Embryonic facial prominence (tissue), 1 donor: ENCODE measurements at regions not wholly inside any gene's neighbourhood (a gene's known extent, or its start where the extent isn't known, plus 50 kb on each side); places are given as distances from the start of the nearest gene placed in this dataset.

Experiments
- DNase-seq: peaks from one replicate; pipeline ENCODE4 v3.0.0-alpha.2; 2016; ENCODE audit errors: extremely low spot score

DNA sequence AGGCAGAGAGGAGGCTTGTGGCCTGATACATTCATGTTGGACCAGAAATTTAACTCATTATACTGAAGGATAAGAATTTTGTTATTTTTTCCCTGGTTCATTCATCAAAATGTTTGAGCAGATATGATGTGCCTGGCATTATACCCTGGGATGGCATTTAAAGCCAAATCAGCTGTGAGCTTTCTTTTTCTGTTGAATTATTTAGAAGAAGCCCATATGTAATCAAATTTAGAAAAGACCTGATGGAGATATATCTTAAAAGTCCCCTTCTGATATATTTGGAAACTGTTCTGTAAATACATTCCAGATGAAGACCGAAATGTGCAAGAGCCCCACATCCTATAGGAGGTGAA, 743.1 kb upstream of the HS6ST1 start:
- no peak for DNase-seq

DNA sequence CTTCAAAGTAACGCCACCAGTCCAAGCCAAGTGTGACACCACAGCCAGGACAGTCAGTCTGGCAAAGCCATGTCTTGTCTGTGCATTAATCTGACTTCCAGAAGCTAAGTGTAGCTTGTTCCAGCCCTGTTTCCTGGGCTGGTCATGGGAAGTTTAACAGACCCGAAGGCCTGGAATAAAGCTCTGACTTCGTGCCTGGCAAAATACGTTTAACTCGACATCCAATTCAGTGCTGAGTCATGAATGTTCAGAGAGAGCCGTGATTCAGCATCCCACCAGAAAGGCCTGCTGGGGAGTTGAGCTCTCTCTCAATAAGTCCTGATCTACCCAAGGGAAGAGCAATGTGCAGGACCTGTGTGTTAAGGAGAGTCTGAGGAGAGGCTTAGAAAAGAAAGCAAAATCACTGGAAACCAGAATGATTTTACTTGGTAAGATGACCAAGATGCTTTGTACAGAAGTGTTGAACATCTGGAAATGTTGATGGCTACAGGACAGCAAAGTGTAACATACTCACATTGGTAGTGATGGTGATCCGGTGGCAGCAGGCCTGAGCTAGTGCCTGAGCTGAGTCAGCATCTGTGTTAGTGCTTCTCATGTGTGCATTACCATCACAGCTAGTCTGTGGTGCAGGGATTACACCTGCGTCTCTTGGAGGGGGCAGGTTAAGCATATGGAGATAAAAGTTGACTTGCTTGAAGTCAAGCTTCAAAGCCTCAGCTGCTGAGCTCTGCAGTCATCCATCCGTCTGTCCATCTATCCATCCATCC, 743.7 kb upstream of the HS6ST1 start:
- no peak for DNase-seq

DNA sequence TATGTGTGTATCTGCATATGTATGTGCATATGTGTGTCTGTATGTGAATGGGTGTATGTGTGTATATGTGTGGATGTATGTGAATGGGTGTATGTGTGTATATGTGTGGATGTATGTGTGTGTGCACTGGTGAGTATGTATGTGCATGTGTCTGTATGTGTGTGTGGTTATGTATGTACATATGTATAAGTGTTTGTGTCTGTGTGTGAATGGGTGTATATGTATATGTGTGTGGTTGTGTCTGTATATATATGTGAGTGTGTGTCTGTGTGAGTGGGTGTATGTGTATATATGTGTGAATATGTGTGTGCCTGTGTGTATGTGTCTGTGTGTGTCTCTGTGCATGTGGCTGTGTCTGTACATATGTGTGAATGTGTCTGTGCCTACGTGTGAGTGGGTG, 748.4 kb upstream of the HS6ST1 start:
- no peak for DNase-seq

DNA sequence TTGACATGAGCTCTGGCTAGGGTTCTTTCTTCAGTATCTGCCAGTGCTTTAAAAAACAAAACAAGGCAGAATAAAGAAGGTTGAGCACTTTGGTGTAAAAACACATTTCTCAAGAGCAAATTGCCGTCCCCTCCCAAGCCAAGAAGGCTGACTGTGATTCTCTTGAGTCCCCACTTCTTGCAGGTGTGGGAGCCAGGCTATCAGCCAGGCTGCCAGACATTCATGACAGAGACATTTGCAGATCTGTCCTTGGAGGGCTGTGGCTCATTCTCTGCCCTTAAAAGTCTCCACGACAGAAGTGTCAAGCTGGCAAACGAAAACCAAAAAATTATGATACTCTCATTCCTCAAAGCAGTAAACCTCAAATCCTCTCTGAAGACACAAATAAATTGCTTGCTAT, 749.3 kb upstream of the HS6ST1 start:
- no peak for DNase-seq

DNA sequence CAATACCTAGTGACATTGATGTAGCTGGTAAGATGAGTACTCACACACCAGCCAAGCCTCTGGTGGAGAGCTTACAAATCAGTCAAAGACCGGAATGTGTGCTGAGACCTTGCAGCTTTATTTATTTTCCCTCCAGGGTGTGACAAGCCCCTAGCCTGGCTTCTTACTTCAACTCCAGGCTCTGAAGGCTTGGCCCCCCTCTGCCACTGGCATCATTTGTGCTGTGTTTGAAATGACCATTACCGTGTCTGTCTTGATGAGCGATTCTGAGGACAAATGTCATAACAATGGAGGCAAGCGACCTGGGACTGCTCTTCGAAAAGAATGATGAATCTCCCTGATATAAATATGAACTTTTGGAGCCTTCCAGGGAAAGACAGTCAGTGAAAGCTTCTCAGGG, 749.9 kb upstream of the HS6ST1 start:
- DNase-seq, result no peak

DNA sequence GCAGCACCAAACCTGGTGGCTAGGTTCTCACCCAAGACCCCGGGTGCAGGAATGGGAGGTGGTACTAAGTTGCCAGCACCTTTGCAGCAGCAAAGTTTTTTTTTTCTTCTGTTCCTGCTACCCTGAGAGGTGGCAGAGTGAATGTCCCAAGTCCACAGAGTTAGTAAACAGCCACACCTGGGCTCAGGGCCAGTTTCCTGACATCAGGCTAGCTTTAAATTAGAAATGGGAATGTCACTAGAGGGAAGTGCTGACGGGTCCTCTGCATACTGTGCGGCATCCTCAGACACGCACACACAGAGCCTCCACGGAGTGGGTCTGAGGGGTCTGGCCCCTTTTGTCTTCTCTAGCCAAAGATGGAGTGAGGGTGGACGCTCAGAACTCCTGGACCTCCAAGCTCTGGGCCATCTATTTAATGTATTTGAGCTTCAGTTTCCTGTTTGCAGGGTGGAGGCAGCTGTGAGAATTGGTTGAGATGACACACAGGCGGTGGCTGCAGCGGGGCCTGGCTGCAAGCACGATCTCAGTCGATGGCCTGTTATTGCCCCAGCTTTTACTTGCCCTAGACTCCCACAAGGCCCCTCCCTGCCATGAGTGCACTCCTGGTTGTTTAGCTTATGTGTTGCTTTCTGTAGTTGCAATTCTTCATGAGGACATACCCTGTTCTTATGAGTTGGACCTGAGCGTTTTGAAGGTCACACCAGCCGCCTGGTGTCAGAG, 751.4 kb upstream of the HS6ST1 start:
- no peak for DNase-seq

DNA sequence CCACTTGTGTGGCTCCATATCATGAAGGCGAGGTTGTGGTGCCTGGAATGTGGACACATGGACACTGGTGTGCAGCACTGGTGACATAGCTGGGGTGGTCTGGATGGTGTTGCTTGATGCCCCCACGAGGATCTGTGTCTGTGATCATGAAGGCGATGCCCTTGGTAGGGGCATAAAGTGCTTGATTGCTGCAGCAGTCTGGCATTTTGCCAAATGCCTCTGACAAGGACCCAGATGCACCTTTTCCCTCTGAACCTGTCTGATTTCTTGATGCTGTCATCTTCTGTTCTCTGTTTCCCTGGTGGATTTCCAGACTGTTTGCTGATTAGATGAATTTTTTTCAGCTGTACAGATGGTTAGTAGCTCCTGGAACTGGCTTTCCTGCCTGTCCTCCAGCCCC, 752.0 kb upstream of the HS6ST1 start:
- DNase-seq, result no peak

DNA sequence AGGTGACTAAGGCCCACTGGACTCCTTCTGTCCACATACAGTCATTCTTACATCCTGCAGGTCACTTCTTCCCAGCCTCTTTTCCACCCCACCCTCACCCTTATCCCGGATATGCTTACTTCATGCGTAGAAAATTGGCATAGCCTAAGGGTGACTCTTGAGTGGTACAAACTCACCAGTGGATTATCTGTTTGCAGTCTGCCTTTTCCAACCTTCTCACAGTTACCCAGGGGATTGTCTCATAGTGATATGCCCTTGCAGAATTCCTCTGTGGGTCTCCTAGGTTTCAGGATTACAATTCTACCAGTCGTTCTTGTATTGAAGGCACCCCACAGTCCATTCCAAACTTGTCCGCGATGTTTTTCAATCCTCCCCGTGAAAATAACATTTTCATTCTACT, 752.9 kb upstream of the HS6ST1 start:
- no peak for DNase-seq

DNA sequence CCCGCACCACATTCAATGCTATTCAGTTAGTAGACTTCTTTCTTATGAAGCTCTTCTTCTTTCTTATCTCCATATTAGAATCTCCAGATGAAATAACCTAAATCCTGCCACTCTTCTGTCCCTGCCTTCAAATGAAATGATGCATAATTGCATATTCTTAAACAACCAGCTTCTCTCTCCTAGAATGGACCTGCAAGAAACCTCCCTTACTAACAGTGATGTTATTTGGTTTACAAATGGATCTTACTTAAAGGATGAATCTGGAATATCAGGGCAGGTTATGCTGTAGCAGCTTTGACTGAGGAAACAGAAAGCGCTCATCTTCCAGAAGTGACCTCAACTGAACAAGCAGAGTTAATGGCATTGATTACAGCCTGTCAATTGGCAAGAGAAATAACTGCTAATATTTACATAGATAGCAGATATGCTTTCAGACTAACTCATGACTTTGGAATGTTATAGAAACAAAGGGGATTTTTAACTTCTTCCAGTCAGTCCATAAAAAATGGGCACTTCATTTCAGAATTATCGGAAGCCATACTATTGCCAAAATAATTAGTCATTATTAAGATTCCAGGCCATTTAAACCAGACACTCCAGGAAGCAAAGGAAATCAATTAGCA, 755.7 kb upstream of the HS6ST1 start:
- DNase-seq, result no peak

DNA sequence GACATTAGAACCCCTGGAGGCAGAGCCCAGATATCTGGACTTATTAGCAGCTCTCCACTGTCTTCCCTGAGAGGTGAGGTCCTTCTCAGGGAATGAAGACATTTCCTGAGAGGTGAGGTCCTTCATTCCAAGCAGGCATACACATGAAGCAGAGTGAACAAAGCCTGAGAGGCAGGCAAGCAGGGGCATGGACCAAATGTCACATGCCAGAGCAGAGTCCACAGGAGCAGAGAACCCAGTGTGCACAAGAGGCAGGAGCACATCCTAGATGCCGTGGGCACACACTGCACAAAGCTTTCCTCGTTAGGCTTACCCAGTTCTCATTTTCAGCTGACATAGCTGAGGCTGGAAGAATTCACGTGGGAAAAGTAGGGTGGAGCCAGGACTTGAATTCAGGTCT, 759.9 kb upstream of the HS6ST1 start:
- DNase-seq, result no peak

DNA sequence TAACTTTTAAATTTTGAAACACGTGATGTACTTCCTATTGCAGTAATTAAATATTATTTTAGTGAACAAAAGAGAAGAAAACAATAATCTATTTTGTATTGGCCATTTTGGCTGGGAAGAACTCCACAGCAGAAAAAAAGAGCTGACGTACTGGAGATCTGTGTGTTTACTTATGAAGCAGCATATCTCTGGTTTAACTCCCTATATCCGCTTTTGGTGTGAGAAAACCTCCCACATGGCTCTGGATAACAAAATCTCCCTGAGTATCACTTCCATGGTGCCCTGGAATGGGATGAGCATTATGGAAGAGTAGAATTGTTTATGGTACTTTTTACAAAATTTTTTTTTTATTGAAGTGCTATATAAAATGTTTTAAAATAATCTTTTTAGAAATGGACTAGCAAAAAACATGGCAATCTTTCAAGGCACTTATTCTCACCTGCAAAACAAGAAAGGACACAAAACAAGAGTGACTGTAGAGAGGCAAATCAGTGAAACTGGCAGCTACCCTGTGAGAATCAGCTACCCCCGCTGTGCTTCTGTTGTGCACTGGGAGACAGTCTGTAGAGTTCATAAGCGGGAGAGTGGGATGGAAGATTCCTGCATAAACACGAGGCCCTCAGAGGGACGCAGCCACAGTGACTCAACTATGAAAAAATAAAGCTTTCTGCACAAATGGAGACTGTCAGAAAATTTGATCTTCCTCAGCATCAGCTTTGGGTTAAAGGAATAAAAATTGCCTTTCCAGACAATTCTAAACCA, 762.2 kb upstream of the HS6ST1 start:
- no peak for DNase-seq

DNA sequence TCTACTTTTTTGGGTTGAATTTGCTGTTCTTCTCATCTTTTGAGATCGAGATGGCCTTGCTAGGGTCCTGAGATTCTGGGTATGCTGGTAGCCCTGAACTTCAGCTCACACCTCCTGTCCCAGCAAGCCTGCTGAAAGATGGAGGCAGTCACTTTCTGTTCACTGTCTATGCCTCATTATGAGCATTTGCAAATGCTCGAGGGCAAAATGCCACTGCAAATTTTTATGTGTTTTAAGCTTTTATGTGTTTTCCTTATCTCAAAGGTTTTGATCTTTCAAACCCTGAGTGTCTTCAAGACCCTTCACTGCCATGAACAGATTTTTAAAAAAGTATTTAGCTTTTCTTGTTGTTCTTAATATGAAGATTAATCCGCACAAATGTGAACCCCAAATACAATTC, 766.7 kb upstream of the HS6ST1 start:
- no peak for DNase-seq

DNA sequence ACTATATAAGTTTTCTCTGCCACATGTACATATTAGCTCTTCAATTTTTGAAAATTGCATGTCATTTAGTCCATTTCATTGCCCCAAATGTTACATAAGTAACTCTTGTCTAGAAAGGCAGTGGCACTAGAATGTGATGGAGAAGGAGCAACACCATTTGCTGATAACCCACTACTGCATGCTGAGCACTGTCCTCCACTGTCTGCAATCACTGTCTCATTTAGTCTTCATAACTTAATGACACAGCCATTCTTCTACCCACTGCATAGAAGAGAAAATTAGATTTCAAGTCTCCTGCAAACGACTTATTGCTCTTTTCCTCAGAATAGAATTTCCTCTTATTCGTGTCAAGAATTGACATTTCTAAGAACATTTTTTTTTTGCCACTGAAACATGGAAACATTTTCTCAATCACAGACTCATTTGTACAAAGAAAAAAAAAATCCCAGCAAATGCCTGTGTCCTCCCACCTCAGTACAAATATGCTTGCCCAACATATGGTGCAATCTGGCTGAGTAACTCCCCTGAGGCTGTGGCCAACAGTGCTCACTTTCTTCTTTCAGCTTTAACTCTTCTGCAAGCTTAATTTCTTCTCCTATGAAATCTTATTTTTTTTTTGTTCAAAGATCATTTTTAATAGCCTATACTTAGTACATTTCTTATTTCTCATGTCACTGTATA, 768.6 kb upstream of the HS6ST1 start:
- no peak for DNase-seq

DNA sequence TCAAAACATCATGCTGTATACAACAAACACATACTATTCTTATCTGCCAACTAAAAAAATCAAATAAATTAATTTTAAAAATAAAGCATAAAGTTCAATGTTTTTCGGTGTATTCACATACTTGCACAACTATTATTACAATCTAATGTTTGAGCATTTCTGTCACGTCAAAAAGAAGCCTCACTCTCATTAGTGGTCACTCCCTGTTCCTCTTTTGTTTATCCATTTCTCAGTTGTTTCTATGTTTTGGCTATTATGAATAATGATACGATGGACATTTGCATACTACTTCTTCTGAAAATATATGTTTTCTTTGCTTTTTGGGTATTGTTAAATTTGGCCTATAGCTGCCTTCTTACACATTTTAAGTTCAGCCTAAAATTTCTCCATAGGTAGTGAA, 773.0 kb upstream of the HS6ST1 start:
- no peak for DNase-seq

DNA sequence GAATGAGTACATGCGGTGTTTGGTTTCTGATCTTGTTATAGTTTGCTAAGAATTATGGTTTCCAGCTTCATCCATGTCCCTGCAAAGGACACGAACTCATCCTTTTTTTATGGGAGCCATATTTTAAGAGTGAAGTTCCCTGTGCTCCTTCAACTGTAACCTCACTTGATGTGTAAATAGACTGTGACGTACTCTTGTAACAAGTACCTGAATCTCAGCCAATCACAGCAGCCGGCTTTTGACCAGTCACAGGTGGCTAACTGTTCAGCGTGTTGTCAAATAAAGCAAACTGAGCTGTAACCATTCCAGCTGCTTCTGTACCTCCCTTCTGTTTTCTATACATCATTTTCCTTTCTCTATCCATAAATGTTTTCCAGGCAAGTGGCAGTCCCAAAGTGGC, 774.3 kb upstream of the HS6ST1 start:
- DNase-seq, result no peak

DNA sequence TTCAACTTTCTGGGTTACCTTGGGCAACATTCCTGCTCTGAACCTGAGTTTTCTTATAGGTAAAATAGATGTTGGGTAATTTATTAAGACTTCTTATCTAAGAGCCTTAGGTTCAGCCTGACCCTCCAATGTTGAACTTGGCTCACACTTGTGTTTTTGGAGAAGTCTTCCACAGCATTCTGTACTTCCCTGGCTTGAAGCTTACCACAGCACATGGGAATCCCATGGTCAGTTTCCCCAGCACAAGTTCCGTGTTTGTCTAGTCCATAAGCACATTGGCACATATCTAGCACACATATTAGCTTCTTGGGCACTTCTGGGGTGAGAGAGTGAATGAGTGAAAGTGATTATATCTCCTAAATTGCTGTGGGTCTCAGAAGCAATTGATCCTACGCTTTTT, 782.5 kb upstream of the HS6ST1 start:
- DNase-seq, result no peak

DNA sequence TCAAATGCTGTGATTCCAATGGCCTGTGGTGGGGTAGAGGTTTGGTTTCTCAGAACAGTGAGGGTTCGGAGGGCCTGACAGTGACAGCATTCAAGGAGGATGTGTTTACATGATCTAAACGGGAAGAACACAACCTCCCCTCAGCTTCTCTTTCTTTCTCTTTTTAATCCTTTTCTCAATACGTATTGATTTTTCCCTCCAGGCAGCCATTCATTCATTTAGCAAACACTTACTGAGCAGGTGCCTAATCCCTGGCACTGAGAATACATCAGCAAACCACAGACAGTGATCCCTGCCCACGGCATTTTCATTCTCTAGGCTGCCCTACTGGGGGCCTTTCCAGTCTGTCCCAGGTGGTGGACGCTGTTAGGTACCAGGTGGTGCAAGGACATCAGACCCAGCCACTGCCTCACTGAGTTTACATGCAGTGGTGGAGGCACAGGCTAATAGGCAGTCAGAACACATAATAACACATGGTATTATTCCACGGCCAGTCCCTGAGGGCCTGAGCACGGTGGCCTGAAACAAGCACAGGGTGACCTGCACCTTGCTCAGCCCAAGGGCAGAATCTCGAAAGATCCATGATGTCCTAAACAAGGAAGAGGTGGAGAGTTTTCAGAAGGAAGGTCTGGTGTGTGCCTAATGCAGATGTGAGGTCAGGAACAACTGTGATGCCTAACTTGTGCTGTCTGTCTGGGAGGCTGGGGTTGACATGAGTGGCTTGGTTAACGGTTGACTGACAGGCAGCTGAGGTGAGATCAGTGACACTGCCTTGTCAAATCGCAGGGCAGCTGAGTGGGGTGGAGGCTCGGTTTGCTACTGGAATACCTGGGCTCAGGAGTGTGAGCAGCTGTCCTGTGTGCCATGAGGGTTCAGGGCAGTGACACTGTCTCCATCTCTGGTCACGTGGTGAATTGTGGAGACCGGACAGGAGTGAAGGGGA, 785.5 kb upstream of the HS6ST1 start:
- DNase-seq, result no peak

DNA sequence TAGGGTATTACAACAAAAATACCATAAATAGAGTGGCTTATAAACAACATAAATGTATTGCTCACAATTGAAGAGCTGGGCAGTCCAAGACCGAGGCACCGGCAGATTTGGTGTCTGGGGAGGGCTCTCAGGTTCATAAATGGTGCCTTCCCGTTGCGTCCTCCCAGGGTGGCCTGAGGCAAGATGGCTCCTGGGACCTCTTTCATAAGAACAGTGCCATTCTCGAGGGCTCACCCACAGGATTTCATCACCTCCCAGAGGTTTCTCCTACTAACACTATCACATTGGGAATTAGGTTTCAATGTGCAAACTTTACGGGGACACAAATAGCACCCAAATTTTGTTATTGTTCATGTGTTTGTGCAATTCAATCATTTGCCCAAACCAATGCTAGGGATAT, 793.5 kb upstream of the HS6ST1 start:
- no peak for DNase-seq

DNA sequence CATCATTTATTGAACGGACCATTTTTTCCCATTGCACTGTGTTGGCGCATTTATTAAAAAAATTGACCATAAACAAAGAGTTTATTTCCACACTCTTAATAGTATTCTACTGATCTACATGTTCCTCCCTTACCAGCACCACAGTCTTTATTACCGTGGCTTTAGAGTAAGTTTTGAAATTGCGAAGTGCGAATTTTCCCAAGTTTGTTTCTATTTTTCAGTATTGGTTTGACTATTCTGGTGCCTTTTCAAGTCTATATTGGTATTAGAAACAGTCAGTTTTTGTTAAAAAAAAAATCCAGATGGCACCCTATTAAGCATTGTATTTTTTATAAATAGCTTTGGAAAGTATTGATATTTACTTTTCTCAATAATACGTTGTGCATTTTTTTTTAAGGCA, 795.1 kb upstream of the HS6ST1 start:
- no peak for DNase-seq

DNA sequence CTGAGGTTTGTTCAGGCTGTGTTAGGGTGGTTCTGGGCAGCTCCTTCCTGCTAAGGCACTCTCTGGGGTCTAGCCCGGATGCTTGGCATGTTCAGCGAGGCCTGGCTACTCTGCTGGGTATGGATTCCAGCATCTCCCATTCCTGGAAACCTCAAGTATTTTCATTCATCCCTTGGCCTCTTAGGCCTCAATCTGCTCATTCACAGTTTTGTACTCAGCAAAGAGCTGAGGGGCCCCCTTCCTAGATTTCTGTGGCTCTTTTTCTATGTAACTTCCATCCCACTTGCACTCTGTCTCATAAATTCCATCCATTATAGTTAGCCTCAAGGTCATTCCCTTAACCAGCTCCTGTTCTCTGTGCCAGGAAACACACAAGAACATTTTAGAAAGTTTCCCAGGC, 798.8 kb upstream of the HS6ST1 start:
- peak; percentile 61 for DNase-seq

DNA sequence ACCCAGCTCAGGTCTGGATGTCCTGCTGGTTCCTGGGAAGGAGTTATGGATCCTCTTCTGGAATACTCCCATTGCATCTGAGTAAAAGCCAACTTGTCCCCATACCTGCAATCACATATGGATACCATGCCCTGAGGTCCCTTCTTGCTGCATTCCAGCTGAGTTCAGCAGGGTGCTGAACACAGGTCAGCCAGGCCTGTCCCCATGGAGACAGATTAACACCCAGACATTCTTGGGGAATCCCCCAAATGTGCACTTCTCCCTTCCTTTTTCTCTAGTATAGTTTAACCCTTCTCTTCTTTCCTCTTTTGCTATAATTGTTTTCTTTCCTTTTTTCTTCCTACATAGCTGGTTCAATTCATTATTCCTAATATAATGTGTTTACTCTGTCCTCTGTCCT, 799.6 kb upstream of the HS6ST1 start:
- DNase-seq, result no peak
